ENCODE measurements at regions not wholly inside any gene's neighbourhood (a gene's known extent, or its start where the extent isn't known, plus 50 kb on each side); places are given as distances from the start of the nearest gene placed in this dataset.

DNA sequence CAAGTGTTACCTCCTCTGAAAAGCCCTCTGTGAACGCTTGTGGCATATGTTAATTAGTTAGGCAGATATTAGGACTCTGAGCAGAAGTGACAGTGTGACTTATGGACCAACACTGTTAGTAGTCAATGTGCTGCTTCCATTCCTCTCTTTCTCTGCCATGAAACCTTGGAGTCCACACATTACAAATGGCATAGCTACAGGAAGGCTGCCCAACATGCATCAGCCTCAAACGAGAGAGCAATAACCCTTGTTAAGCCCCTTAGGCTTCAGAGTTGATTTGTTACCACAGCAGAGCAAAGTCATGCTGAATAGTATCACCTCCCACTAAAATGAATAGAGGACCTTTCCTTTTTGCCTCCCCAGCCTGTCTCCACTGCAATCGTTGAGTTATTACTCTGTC is 397.7 kb upstream of the SMARCA2 start:
- TF ChIP-seq, protein P1, sequence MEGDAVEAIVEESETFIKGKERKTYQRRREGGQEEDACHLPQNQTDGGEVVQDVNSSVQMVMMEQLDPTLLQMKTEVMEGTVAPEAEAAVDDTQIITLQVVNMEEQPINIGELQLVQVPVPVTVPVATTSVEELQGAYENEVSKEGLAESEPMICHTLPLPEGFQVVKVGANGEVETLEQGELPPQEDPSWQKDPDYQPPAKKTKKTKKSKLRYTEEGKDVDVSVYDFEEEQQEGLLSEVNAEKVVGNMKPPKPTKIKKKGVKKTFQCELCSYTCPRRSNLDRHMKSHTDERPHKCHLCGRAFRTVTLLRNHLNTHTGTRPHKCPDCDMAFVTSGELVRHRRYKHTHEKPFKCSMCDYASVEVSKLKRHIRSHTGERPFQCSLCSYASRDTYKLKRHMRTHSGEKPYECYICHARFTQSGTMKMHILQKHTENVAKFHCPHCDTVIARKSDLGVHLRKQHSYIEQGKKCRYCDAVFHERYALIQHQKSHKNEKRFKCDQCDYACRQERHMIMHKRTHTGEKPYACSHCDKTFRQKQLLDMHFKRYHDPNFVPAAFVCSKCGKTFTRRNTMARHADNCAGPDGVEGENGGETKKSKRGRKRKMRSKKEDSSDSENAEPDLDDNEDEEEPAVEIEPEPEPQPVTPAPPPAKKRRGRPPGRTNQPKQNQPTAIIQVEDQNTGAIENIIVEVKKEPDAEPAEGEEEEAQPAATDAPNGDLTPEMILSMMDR (IDR thresholded peaks at IDR 0.05; ENCODE audit: low read length): no peak
- no peak for TF ChIP-seq EZH2 (IDR thresholded peaks at IDR 0.05; ENCODE audit: borderline replicate concordance, low read length)

Measured in OCI-LY1 (cell line).